Breast epithelium (tissue), 3 donors: ENCODE measurements at regions not wholly inside any gene's neighbourhood (a gene's known extent, or its start where the extent isn't known, plus 50 kb on each side); places are given as distances from the start of the nearest gene placed in this dataset.

Experiments used
- POLR2A ChIP-seq: fragments of 450-650 bp; IDR thresholded peaks from one replicate; pipeline ENCODE4 v1.6.1; 2016; ENCODE audit warnings: antibody characterized with exemption, mild to moderate bottlenecking, moderate library complexity
- POLR2AphosphoS5 ChIP-seq, 3 donors: sonication (generic); formaldehyde crosslinking; IDR thresholded peaks; one replicate each; pipeline ENCODE4 v1.6.1; 2017; ENCODE audit warnings: antibody characterized with exemption in 3 of 3
- TF ChIP-seq, protein P1 (sequence below), 3 donors: fragments of 450-650 bp; IDR thresholded peaks; one replicate each; pipeline ENCODE4 v1.5.1; 2016 to 2017; ENCODE audit warnings: antibody characterized with exemption in 3 of 3, mild to moderate bottlenecking in 3 of 3, moderate library complexity in 3 of 3

DNA sequence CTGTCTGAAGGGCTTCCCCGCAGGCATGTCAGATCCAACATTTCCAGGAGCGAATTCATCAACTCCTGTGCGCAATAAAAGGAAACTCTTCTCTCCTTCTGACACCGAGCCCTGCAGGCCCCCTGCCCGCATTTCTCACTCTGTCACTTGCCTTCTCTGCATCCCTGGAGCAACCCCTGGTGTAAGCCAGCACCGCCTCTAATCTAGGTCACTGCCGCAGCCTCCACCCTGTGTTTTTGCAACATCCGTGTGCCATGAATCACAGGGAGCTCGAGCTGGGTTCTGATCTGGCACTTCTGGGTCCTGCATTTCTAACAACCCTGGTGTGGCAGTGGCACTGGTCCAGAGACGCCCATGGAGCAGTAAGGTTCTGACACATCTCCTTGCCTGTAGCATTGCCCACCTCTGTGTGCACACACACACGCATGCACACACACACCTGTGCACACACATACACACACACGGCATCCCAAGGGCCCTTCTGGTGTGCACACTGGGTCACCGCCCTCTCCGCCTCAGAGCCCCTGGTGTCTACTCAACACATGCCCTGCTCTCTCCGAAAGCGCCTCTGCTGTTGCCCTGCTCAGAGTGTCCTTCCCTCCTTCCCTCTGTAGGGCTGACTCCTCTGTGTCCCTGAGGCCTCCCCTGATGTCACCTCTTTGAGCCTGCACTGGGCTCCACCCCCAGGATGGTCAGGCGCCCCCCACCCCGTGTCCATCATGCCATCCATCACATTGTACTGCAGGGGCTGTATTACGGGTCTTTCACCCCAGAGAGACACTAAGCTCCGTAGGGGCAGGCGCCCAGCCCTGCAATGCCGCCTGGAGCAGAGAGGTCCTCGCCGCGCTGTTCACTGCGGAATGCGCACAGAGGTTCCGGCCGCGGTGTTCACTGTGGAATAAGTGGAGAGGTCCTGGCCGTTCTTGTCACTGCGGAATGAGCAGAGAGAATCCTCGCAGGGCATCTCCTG lies 111.4 kb upstream of the SFSWAP start:
- TF ChIP-seq, protein P1, sequence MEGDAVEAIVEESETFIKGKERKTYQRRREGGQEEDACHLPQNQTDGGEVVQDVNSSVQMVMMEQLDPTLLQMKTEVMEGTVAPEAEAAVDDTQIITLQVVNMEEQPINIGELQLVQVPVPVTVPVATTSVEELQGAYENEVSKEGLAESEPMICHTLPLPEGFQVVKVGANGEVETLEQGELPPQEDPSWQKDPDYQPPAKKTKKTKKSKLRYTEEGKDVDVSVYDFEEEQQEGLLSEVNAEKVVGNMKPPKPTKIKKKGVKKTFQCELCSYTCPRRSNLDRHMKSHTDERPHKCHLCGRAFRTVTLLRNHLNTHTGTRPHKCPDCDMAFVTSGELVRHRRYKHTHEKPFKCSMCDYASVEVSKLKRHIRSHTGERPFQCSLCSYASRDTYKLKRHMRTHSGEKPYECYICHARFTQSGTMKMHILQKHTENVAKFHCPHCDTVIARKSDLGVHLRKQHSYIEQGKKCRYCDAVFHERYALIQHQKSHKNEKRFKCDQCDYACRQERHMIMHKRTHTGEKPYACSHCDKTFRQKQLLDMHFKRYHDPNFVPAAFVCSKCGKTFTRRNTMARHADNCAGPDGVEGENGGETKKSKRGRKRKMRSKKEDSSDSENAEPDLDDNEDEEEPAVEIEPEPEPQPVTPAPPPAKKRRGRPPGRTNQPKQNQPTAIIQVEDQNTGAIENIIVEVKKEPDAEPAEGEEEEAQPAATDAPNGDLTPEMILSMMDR (IDR thresholded peaks at IDR 0.05): no peak
- TF ChIP-seq POLR2A (no peak), POLR2AphosphoS5 (IDR thresholded peaks at IDR 0.05) (no peak)
